ENCODE measurements at regions not wholly inside any gene's neighbourhood (a gene's known extent, or its start where the extent isn't known, plus 50 kb on each side); places are given as distances from the start of the nearest gene placed in this dataset.

- TF ChIP-seq, protein P1, sequence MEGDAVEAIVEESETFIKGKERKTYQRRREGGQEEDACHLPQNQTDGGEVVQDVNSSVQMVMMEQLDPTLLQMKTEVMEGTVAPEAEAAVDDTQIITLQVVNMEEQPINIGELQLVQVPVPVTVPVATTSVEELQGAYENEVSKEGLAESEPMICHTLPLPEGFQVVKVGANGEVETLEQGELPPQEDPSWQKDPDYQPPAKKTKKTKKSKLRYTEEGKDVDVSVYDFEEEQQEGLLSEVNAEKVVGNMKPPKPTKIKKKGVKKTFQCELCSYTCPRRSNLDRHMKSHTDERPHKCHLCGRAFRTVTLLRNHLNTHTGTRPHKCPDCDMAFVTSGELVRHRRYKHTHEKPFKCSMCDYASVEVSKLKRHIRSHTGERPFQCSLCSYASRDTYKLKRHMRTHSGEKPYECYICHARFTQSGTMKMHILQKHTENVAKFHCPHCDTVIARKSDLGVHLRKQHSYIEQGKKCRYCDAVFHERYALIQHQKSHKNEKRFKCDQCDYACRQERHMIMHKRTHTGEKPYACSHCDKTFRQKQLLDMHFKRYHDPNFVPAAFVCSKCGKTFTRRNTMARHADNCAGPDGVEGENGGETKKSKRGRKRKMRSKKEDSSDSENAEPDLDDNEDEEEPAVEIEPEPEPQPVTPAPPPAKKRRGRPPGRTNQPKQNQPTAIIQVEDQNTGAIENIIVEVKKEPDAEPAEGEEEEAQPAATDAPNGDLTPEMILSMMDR (IDR thresholded peaks at IDR 0.05; ENCODE audit: insufficient read depth, low read length), result no peak
- TF ChIP-seq GABPA (IDR thresholded peaks at IDR 0.05; ENCODE audit: low read depth) (no peak), REST (IDR thresholded peaks at IDR 0.05; ENCODE audit: insufficient replicate concordance, low read depth) (no peak)
These were observed 669.6 kb downstream of the DIAPH3 start for GRCh38 chr13:59494151-59494550.

All from HL-60 (cell line).